ENCODE measurements at regions not wholly inside any gene's neighbourhood (a gene's known extent, or its start where the extent isn't known, plus 50 kb on each side); places are given as distances from the start of the nearest gene placed in this dataset.

DNA sequence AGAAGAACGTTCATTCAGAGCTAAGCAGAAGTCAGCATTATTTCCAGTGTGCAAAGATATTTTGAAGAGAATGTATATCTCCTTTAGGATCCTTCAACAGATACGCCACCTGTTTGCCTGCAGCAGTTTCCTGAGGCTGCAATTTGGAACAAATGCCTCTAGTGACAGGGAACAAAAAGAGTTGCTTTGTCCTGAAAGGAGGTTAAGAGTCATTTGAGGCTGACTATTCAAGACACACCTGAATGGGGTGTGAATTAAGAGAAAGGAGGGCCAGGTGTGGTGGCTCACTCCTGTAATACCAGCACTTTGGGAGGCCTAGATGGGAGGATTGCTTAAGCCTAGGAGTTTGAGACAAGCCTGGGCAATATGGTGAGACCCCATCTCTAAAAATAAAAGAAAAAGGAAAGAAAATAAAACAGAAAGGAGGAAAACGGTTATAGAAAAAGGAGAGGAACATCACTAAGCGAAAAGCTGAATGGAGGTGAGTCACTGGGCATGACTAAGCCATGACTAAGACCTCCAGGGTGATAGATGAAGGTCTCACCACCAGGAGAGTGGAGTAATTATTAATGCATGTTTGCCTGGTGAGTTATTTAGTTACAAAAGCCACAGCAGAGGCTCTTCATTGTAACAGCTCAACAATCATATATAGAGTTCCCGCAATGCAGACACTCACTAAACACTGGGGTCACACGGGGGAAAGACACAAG lies 255.2 kb upstream of the TNC start:
- no peak for DNase-seq

DNA sequence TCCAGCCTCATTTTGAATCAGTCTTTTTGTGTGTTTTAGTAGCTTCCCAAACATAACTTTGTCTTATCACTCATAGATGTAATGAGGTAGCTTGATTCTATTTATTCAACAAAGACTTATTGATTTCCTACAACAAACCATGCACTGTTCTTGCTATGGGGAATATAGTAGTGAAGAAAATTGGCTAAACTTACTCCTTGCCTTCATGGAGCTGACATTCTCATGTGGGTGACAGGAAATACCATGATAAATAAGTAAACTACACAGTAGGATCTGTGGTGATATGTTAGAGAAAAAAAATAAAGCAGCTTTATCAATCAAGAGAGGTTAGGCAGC lies 255.7 kb upstream of the TNC start:
- DNase-seq = no peak

- no peak for DNase-seq
Measured at GRCh38 chr9:115374724-115375268, 256.8 kb upstream of the TNC start.

- DNase-seq = no peak
Measured at GRCh38 chr9:115378241-115378640, 260.3 kb upstream of the TNC start.

GRCh38 chr9:115378758-115379157 lies 260.8 kb upstream of the TNC start:
- DNase-seq = no peak

DNA sequence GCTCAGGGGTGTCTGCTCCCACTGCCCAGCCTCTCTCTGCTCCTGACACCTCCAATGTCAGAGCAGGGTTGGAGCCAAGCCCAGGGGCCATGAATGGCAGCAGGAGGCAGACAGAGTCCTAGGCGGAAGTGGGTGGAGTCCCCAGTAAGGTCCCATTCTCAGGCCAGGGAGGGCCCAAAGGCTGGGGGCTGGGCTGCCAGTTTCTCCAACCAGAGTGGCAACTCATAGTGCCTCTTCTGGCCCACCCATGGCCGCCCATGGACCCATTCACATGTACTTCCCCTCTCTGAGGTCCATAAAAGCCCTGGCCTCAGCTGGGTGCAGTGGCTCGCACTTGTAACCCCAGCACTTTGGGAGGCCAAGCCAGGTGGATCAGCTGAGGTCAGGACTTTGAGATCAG lies 261.8 kb upstream of the TNC start:
- no peak for DNase-seq

DNA sequence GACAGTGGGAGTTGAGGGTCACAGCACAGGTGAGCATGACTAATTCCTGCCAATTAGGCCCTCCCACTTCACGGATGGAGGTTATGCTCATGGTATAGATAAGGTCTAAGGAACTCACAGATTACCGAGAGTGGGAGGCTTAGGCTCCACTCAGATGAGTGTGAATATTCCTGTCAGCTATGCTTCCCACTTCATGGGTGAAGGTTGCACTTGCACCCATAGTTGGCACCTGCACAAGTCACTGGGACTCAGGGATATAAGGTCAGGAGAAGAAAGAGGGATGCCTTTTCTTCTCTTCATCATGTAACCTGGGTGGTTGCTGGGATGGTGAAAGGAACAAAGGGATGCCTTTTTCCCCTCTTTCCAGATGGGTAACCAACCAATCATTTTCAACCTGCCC lies 264.9 kb upstream of the TNC start:
- no peak for DNase-seq

- no peak for DNase-seq
Measured at GRCh38 chr9:115385383-115386122, 267.6 kb upstream of the TNC start.

- DNase-seq = no peak
Measured at GRCh38 chr9:115386963-115387770, 269.2 kb upstream of the TNC start.

DNA sequence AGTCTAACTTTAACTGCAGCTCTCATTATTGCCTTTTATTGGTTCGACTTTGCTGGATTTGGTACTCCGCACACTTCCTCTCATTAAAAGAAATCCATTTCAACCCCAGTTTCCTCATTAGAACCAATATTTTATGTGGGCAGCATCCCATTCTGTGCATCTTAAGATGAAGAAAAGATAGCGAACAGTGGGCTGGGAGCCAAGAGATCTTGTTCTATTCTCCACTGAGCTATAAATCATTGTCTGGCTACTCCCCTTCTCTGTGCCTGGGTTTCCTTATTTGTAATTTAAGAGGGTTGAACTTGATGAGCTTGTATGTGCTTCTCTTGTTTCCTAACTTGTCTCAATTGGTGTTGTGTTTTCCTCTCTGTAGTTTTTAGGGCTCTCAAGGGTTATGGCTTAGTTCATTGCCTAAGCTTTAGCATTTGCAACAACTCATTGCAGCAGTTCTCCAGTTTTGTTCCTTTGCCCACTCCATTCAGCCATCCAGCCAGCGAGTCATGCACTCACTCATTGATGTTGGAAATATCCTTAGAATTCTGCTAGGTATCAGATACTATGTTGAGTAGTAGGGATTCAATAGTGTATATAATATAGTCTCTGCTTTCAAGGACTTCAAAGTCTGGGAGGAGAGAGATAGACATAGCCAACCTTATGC lies 273.3 kb upstream of the TNC start:
- no peak for DNase-seq

DNA sequence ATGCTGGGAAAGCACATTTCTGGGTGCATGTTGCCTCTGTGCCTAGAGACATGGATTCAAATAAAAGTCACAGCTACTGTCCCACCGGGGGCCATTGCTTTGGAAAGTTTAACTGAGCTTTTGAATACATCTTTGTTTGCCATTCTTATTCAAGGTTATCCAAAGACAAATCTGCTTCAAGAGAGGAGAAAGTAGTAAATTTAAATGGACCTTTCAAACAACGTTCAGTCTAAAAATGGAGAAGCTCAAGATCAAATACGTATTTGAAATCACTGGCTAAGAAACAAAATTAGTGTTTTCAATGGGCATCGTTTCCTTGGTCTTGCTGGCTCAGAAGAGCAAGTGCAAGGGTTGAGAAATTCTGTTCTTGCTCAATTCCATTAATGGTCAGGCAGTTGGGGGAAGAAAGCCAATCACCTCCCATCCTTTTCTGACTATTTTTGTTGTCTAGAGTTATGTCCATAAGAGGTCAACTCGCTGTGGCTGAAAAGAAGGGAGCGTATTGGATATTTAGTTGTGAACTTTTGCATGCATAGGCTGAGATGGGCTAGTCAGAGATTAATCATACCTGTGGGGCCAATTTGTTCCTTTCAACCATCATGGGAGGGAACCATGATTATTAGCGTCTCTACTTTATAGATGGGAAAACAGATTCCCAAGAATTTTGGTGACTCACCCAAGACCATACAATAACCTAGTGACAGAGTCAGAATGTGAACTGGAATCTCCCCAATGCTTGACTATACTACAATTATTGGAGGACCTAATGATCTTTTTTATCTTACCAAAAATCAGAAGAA lies 276.2 kb upstream of the TNC start:
- DNase-seq = no peak

GRCh38 chr9:115395511-115396021 lies 277.6 kb upstream of the TNC start:
- DNase-seq = no peak

DNA sequence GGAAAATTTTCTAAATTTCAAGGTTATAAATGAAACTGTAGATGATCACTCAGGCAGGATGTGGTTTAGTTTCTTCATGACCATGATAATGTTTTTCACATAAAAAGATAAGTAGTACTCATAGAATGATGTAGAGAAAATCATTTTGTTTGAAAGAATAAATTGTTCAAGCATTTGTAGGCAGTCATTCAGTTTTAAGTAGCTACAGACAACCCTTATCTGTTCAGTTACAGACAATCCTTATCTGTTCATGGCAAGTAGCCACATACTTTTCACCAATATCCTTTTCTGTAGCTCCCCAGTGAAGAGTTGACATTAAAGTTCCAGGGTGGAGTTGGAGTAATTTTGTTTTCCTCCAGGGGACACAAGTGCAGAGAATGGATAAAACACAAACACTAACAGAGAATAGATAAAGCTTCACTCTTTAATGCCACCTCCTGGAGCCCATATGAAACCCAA lies 278.1 kb upstream of the TNC start:
- DNase-seq = peak; percentile 70

DNA sequence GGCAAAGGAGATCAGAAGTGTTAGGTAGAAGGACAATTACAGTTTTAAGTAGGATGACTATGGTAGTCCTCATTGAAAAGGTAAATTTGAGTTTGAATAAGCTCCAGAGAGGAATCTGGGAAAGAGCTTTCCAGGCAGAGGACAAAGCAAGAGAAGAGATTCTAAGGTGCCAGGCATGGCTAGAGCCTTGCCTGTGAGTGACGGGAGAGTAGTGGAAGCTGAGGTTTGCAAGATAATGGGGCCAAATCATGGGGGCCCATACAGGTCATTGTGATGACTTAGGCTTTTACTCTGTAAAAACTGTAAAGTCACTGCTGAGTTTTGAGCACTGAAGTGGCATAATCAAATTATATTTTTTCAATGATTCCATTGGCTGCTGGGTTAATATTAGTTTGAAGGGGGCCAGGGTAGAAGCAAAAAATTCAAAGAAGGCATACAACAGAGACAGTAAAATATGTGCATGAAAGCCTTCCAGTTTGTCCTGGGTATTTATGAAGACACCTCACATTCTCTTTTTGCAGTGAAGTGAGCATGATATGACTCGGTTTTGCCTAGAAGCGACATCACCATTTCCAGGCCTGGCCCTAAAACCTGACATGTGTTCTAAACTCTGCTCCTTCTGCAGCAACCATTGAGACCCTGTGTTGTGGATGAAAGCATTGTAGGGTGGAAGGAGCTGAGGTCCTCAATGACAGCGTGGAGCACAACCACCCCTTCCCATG lies 279.8 kb upstream of the TNC start:
- DNase-seq = no peak

DNA sequence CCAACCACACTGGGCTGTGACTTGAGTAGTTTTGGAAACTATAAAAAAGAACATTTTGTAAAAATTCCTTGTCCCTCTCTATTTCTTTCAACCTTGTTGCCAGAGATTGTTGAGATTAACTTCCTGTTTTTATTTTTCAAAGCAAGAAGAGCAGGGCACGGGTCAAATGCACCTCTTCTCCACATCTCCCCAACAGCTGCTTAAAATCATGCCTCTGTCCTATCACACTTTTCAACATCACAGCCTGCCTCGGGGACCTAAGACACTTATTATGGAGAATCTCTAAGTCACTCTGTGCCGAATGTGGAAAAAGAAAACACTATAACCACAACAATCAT lies 280.3 kb upstream of the TNC start:
- no peak for DNase-seq

DNA sequence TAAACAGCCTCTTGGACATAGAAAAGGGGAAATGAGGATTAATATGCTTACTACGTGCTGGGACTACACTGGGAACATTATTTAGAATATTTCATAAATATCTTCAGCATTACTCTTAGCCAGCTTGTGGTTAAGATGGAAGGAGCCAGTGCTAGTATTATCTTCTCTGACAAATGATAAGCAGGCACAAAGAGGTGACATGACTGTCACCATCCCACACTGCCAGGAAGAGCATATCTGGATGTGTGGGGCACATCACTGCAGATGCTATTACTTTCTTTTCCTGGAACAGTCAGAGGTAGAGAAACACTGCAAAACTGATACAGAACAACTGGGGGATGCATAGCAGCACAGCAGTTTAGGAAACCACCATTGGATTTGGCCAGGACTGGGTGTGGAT lies 281.0 kb upstream of the TNC start:
- DNase-seq = peak; percentile 7

DNA sequence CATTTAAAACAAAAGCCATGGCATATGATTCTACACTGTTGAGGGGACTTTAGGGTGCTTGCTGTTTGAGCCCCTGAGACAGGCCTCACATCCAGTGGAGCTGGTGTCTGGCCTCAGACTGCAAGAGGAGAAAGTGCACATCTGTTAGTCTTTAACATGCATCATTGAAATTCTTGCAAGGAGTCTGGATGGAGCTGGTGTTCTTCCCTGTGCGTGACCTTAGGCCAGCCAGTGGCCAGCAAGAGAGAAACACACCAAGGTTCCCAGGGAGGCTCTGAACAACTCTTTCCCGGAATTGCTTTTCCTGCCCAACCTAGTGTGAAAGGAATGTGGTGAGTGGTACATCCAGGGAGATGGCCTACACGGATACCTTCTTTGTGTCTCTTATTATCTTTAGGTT lies 282.8 kb upstream of the TNC start:
- no peak for DNase-seq

DNA sequence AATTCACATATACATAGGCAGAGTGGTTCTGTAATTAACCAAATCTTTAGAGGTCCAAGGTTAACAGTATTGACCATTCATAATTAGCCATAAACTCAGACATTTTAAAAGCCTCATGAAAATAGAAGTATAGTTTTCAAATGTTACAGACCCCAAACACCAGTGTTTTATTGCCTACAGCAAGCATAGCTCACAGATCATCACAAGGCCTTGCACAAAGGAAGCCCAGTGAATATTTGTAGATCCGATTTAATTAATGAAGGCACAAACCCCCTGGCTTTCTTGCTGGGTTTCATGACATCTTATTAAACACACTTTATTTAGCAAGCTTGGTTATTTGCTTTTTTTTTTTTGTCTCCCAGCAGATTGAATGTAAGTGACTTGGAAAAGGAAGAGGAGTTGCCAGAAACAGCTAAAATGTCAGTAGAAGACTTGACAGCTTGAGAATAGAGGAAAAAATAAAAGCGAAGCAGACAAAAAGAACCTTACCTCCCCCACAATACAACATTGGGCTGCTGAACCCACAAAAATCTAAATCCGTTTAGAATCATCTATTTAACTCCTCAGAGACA lies 283.9 kb upstream of the TNC start:
- no peak for DNase-seq

GRCh38 chr9:115403753-115404152 lies 285.8 kb upstream of the TNC start:
- no peak for DNase-seq

- DNase-seq = no peak
Measured at GRCh38 chr9:115404311-115404710, 286.4 kb upstream of the TNC start.

DNA sequence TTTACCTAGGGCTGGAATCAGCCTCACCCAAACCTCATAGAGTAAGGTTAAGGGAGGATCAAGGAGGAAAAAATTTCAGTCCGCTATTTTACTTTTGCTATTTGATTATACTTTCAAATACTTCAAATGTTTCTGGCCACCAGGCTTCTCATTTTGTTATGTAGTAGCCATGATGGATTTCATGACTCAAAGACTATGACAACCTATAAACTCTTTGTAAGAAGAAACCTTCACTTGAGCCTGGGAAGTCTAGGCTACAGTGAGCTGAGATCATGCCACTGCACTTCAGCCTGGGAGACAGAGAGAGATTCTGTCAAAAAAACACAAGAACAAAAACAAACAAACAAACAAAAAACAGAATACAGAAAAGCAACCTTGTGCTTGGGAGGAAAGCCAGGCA lies 293.6 kb upstream of the TNC start:
- no peak for DNase-seq

All from hematopoietic multipotent progenitor cell treated with erythropoietin and hydrocortisone succinate and interleukin-3 and kit ligand, for 4 days (in vitro differentiated cells).